Esophagus squamous epithelium (tissue), 4 donors: ENCODE measurements at regions not wholly inside any gene's neighbourhood (a gene's known extent, or its start where the extent isn't known, plus 50 kb on each side); places are given as distances from the start of the nearest gene placed in this dataset.

Experiments used
- POLR2A ChIP-seq, 4 donors: fragments of 450-650 bp; IDR thresholded peaks; one replicate each; pipeline ENCODE4 v1.6.1; 2017; ENCODE audit warnings: antibody characterized with exemption in 4 of 4, mild to moderate bottlenecking in 4 of 4, moderate library complexity in 3 of 4
- TF ChIP-seq, protein P1 (sequence below), 6 experiments: fragments of 450-650 bp in 4 of 6; fragments of 200-600 bp in 2 of 6; sonication (generic) in 2 of 6; IDR thresholded peaks; one replicate each; pipeline ENCODE4 v1.5.1; 2016 to 2019; ENCODE audit warnings: antibody characterized with exemption in 6 of 6, mild to moderate bottlenecking in 4 of 6, moderate library complexity in 4 of 6

DNA sequence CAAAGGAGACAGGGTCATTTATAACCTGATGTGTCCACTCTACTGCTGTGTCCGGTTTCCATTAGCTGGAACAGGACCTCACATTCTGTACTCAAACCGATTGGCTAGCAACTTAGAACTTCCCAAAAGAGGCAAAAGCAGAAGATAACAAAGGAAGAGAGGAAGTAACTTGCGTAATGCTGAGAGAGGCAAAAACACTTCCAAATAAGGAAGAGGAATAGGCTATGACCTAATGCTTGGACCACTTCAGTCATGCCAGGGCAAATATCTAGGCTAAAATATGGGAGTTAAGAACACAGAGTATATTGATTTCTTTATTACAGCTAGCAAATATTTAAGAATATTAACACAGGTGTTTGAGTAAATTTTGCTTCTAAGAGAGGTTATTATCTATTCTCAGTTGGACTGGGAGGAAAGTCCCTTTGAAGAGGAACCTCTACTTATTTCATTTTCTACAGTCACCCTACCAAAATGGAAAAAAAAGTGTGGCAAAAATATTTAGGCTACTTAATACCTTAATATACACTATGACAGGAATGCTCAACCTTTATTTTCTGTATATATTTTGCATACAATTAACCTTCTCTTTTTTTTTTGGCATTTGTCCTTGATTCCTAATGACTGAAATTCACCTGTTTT is 499.8 kb upstream of the CHORDC1 start:
- TF ChIP-seq, protein P1, sequence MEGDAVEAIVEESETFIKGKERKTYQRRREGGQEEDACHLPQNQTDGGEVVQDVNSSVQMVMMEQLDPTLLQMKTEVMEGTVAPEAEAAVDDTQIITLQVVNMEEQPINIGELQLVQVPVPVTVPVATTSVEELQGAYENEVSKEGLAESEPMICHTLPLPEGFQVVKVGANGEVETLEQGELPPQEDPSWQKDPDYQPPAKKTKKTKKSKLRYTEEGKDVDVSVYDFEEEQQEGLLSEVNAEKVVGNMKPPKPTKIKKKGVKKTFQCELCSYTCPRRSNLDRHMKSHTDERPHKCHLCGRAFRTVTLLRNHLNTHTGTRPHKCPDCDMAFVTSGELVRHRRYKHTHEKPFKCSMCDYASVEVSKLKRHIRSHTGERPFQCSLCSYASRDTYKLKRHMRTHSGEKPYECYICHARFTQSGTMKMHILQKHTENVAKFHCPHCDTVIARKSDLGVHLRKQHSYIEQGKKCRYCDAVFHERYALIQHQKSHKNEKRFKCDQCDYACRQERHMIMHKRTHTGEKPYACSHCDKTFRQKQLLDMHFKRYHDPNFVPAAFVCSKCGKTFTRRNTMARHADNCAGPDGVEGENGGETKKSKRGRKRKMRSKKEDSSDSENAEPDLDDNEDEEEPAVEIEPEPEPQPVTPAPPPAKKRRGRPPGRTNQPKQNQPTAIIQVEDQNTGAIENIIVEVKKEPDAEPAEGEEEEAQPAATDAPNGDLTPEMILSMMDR (IDR thresholded peaks at IDR 0.05), result no peak
- TF ChIP-seq POLR2A (IDR thresholded peaks at IDR 0.05), result no peak
